Mesenchymal stem cell (in vitro differentiated cells and primary cell): ENCODE measurements at regions not wholly inside any gene's neighbourhood (a gene's known extent, or its start where the extent isn't known, plus 50 kb on each side); places are given as distances from the start of the nearest gene placed in this dataset.

Experiments
- DNase-seq: peaks from one replicate; pipeline ENCODE4 v3.0.0-alpha.2; 2013
- H2AFZ ChIP-seq: one replicate; pipeline ENCODE4 v1.6.1; 2013; ENCODE audit warnings: low read depth, mild to moderate bottlenecking, control low read depth, inconsistent platforms, low read length, moderate library complexity
- H2AK5ac ChIP-seq: 2 replicates; pipeline ENCODE4 v1.6.1; 2013; ENCODE audit warnings: low read length, moderate library complexity, mild to moderate bottlenecking, inconsistent platforms; ENCODE audit not compliant: severe bottlenecking
- H2BK120ac ChIP-seq: one replicate; pipeline ENCODE4 v1.6.1; 2013; ENCODE audit warnings: low read depth, mild to moderate bottlenecking, inconsistent platforms, low read length, moderate library complexity
- H2BK12ac ChIP-seq, 2 experiments: one replicate each; pipeline ENCODE4 v1.6.1; 2013; ENCODE audit warnings: inconsistent platforms in 2 of 2, low read length in 2 of 2, mild to moderate bottlenecking in 2 of 2, moderate library complexity in 2 of 2, control low read depth in 1 of 2
- H2BK15ac ChIP-seq: one replicate; pipeline ENCODE4 v1.6.1; 2013; ENCODE audit warnings: mild to moderate bottlenecking, low read depth, inconsistent platforms; ENCODE audit not compliant: poor library complexity, severe bottlenecking
- H2BK5ac ChIP-seq: 2 replicates; pipeline ENCODE4 v1.6.1; 2013; ENCODE audit warnings: low read depth, mild to moderate bottlenecking, low read length, control low read depth, inconsistent platforms; ENCODE audit not compliant: poor library complexity, severe bottlenecking
- H3K14ac ChIP-seq, 2 experiments: one replicate each; pipeline ENCODE4 v1.6.1; 2013; ENCODE audit warnings: inconsistent platforms in 2 of 2, low read length in 2 of 2, control low read depth in 1 of 2, mild to moderate bottlenecking in 1 of 2, moderate library complexity in 1 of 2
- H3K18ac ChIP-seq, 2 experiments: one replicate each; pipeline ENCODE4 v1.6.1; 2013; ENCODE audit warnings: inconsistent platforms in 2 of 2, low read length in 2 of 2, control low read depth in 1 of 2, low read depth in 1 of 2, mild to moderate bottlenecking in 1 of 2
- H3K23ac ChIP-seq, 2 experiments: one replicate each; pipeline ENCODE4 v1.6.1; 2013; ENCODE audit warnings: inconsistent platforms in 2 of 2, low read length in 2 of 2, mild to moderate bottlenecking in 2 of 2, moderate library complexity in 2 of 2, control low read depth in 1 of 2
- H3K27ac ChIP-seq: 2 replicates; pipeline ENCODE4 v1.5.1; 2013; ENCODE audit warnings: mild to moderate bottlenecking, moderate library complexity, low read length, control low read depth, inconsistent platforms; ENCODE audit not compliant: poor library complexity, severe bottlenecking
- H3K27me3 ChIP-seq, 2 experiments: 2 replicates each; pipeline versions ENCODE4 v1.6.1 to v1.7.0; 2013; ENCODE audit warnings: low read length in 2 of 2, mild to moderate bottlenecking in 2 of 2, moderate library complexity in 2 of 2, control low read depth in 1 of 2, inconsistent platforms in 1 of 2; ENCODE audit not compliant: control insufficient read depth in 1 of 2, insufficient read depth in 1 of 2
- H3K36me3 ChIP-seq, 2 experiments: 2 replicates each; pipeline versions ENCODE4 v1.6.1 to v1.7.0; 2013; ENCODE audit warnings: low read length in 2 of 2, control low read depth in 1 of 2, inconsistent platforms in 1 of 2, low read depth in 1 of 2, mild to moderate bottlenecking in 1 of 2; ENCODE audit not compliant: insufficient read depth in 2 of 2, control insufficient read depth in 1 of 2
- H3K4ac ChIP-seq, 2 experiments: one replicate each; pipeline ENCODE4 v1.6.1; 2013; ENCODE audit warnings: inconsistent platforms in 2 of 2, low read length in 2 of 2, mild to moderate bottlenecking in 2 of 2, moderate library complexity in 2 of 2, control low read depth in 1 of 2, low read depth in 1 of 2
- H3K4me1 ChIP-seq: 2 replicates; pipeline ENCODE4 v1.6.1; 2013; ENCODE audit warnings: low read depth, low read length, control low read depth; ENCODE audit not compliant: control insufficient read depth, insufficient read depth
- H3K4me2 ChIP-seq: 2 replicates; pipeline ENCODE4 v1.6.1; 2013; ENCODE audit warnings: low read length, mild to moderate bottlenecking, inconsistent platforms; ENCODE audit not compliant: poor library complexity, severe bottlenecking
- H3K4me3 ChIP-seq, 2 experiments: 2 replicates each; pipeline versions ENCODE4 v1.5.1 to v1.7.0; 2013; ENCODE audit warnings: low read length in 2 of 2, mild to moderate bottlenecking in 2 of 2, control low read depth in 1 of 2, low read depth in 1 of 2; ENCODE audit not compliant: insufficient read depth in 1 of 2
- H3K79me1 ChIP-seq: replicated peaks from 2 replicates; pipeline ENCODE4 v1.6.1; 2013; ENCODE audit warnings: mild to moderate bottlenecking, control low read depth, low read length, inconsistent platforms; ENCODE audit not compliant: poor library complexity, severe bottlenecking
- H3K9ac ChIP-seq: 2 replicates; pipeline ENCODE4 v1.7.0; 2013; ENCODE audit warnings: mild to moderate bottlenecking, low read length, moderate library complexity
- H3K9me3 ChIP-seq: 2 replicates; pipeline ENCODE4 v1.7.0; 2013; ENCODE audit warnings: mild to moderate bottlenecking, low read length; ENCODE audit not compliant: control insufficient read depth
- H4K8ac ChIP-seq: one replicate; pipeline ENCODE4 v1.6.1; 2013; ENCODE audit warnings: inconsistent platforms, mild to moderate bottlenecking, low read length, moderate library complexity
- H4K91ac ChIP-seq: one replicate; pipeline ENCODE4 v1.6.1; 2013; ENCODE audit warnings: mild to moderate bottlenecking, low read length, inconsistent platforms
- WGBS: methylation state at CpG from one replicate; pipeline ENCODE4 v1.1.7; 2013; ENCODE audit warnings: mixed read lengths; 5-methylcytosine and 5-hydroxymethylcytosine counted together

DNA sequence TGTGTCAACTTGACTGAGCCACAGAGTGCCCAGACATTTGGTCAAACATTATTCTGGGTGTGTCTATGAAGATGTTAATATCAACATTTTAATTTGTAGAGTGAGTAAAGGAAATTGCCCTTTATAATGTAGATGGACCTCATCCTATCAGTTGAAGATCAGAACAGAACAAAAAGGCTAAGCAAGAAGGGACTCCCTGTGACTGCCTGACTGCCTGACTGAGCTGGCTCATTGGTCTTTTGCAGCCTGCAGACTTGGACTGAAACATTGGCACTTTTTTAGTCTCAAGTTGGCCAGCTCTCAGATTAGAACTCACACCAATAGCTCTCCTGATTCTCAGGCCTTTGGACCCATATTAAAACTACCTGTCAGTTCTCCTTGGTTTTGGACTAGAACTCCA, 600.4 kb upstream of the SLITRK6 start:
- Histone ChIP-seq H4K8ac (no peak overlapping the region), H3K79me1 (no peaks in the 10 kb centered on the region), H3K4me2 (no peak overlapping the region), H3K4me3 (no peak overlapping the region), H2BK15ac (no peak overlapping the region), H3K36me3 (no peaks in the 10 kb centered on the region), H3K4ac (no peak overlapping the region), H3K9me3 (no peaks in the 10 kb centered on the region), H3K18ac (no peak overlapping the region), H3K4me1 (no peaks in the 10 kb centered on the region), H3K9ac (no peak overlapping the region), H2AFZ (no peak overlapping the region), H3K23ac (no peak overlapping the region), H4K91ac (no peak overlapping the region), H3K27ac (no peak overlapping the region), H2BK120ac (no peak overlapping the region), H2BK5ac (no peak overlapping the region), H3K27me3 (no peaks in the 10 kb centered on the region), H2AK5ac (no peak overlapping the region), H3K14ac (no peak overlapping the region), H2BK12ac (no peak overlapping the region)
- no peak for DNase-seq

DNA sequence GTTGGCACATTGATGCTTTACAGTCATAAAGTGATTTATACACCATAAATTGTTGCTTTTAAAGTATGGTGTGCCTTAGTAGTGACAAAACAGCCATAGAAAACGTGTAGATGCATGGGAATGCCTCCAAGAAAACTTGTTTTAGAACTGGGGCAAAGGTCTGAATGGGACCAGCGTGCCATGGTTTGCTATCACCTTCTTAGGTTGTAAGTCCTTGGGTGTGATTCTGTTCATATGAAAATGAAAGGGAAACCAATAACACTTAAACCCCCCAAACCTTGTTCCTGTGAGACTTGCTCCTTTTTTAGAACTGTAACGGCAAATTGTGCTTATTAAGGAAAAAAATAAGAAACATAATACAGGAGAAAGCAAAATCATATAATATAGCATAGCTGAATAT, 603.3 kb upstream of the SLITRK6 start:
- no peaks in the 10 kb centered on the region for H3K79me1 ChIP-seq
- H3K36me3 ChIP-seq: no peaks in the 10 kb centered on the region
- 9% methylated on average over 1 of the region's 3 CpGs for WGBS
- no peaks in the 10 kb centered on the region for H3K9me3 ChIP-seq
- H3K14ac ChIP-seq: no peak overlapping the region
- H3K4me3 ChIP-seq: no peak overlapping the region
- no peak overlapping the region for H2BK15ac ChIP-seq
- no peak overlapping the region for H2AFZ ChIP-seq
- H3K4me1 ChIP-seq: no peaks in the 10 kb centered on the region
- no peak overlapping the region for H3K4ac ChIP-seq
- no peak overlapping the region for H3K9ac ChIP-seq
- H3K18ac ChIP-seq: no peak overlapping the region
- H2BK120ac ChIP-seq: no peak overlapping the region
- no peak overlapping the region for H2AK5ac ChIP-seq
- H4K91ac ChIP-seq: no peak overlapping the region
- no peak overlapping the region for H3K4me2 ChIP-seq
- no peak overlapping the region for H3K23ac ChIP-seq
- H3K27me3 ChIP-seq: no peaks in the 10 kb centered on the region
- no peak overlapping the region for H2BK5ac ChIP-seq
- no peak overlapping the region for H4K8ac ChIP-seq
- no peak for DNase-seq
- H2BK12ac ChIP-seq: no peak overlapping the region
- no peak overlapping the region for H3K27ac ChIP-seq

DNA sequence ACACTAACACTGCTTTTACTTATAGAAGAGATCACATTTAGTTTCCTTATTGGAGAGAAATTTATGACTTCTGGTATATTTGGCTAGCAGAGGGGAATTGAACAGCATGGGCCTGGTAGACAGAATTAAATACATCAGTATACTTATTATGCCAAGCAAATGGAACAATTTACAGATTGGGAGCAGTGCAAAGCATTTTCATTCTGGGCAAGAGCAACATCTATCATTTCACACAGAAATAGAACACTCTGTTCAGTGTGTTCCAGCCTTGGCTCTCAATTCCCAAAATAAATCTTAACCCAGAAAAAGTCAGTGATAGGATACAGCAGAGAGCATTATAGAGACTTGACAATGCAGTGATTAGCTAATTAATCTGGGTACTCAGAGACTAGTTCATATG, 604.0 kb upstream of the SLITRK6 start:
- no peak overlapping the region for H2BK5ac ChIP-seq
- H2AFZ ChIP-seq: no peak overlapping the region
- no peak overlapping the region for H3K9ac ChIP-seq
- no peak overlapping the region for H3K4me3 ChIP-seq
- H3K23ac ChIP-seq: no peak overlapping the region
- H3K18ac ChIP-seq: no peak overlapping the region
- H3K4me2 ChIP-seq: no peak overlapping the region
- no peaks in the 10 kb centered on the region for H3K36me3 ChIP-seq
- no peak overlapping the region for H3K14ac ChIP-seq
- no peaks in the 10 kb centered on the region for H3K4me1 ChIP-seq
- no peak for DNase-seq
- H3K27ac ChIP-seq: no peak overlapping the region
- no peak overlapping the region for H2AK5ac ChIP-seq
- H2BK12ac ChIP-seq: no peak overlapping the region
- no peaks in the 10 kb centered on the region for H3K9me3 ChIP-seq
- no peak overlapping the region for H4K8ac ChIP-seq
- no peaks in the 10 kb centered on the region for H3K27me3 ChIP-seq
- H2BK120ac ChIP-seq: no peak overlapping the region
- no peak overlapping the region for H4K91ac ChIP-seq
- H3K79me1 ChIP-seq: no peaks in the 10 kb centered on the region
- no peak overlapping the region for H3K4ac ChIP-seq
- H2BK15ac ChIP-seq: no peak overlapping the region

DNA sequence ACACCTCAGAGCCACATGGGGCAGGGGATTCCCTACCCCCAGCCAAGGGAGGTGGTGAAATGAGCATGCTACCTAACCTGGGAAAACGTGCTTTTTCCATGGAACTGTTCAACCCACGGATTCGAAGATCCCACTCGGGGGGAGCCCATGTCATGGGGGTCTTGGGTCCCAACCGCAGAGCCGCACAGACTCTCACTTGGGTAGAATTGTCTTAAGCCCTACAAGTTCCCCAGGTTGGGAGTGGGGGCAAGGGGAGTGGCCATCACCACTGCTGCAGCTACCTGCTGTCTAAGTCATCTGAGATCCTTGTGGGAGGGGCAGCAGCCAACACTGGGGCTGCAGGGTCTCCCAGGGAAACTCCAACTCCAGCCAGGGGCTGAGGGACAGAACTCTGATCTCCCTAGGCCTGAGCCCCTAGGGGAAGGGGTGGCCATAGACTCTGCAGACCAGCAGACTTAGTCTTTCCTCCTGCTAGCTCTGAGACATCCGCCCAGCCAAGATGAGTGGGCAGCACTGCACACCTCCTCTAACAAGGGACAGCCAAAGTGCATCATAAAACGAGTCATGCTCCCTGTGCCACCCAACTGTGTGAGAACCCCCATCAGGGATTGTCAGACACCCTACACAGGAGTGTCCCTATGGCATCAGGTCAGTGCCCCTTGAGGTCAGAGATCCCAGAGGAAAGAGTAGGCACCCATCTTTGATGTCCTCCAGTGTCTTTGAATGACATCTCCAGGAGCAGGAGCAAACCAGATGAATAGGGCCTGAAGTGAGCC, 610.4 kb upstream of the SLITRK6 start:
- Histone ChIP-seq H2BK15ac (no peak overlapping the region), H3K18ac (no peak overlapping the region), H3K4me2 (no peak overlapping the region), H3K9me3 (peaks cover 4% of the 10 kb centered on the region), H2BK12ac (no peak overlapping the region), H3K79me1 (no peaks in the 10 kb centered on the region), H2BK120ac (no peak overlapping the region), H3K27me3 (no peaks in the 10 kb centered on the region), H3K27ac (no peak overlapping the region), H3K14ac (peak overlapping the region in 1 of 2 experiments; percentile 26), H2AK5ac (no peak overlapping the region), H3K4me3 (no peak overlapping the region), H3K4ac (no peak overlapping the region), H3K9ac (no peak overlapping the region), H2AFZ (no peak overlapping the region), H3K36me3 (no peaks in the 10 kb centered on the region), H3K4me1 (no peaks in the 10 kb centered on the region), H4K8ac (no peak overlapping the region), H3K23ac (no peak overlapping the region), H2BK5ac (no peak overlapping the region), H4K91ac (no peak overlapping the region)
- DNase-seq: no peak
- 83% methylated on average over 8 of the region's 8 CpGs for WGBS
